GM12878 (cell line): ENCODE measurements at regions not wholly inside any gene's neighbourhood (a gene's known extent, or its start where the extent isn't known, plus 50 kb on each side); places are given as distances from the start of the nearest gene placed in this dataset.

Source experiments
- ATAC-seq: fragments of 200-7000 bp; cut with Tn5 transposase; 3 replicates; pipeline ENCODE4 v1.9.1; 2020; ENCODE audit warnings: mild to moderate bottlenecking, moderate library complexity
- BruUV-seq: library from RNA; stranded (reverse); fragments of 400-500 nt; replicated peaks from 2 replicates; lab custom pipeline; 2021; lab: Mats Ljungman, UMichigan
- CTCF ChIA-PET: fragments of 300-600 bp; sonication (Branson Sonifier 250); formaldehyde crosslinking; extraction: SDS; loops from one replicate; lab custom pipeline; 2021; ENCODE audit warnings: inconsistent platforms; lab: Yijun Ruan, JAX
- POLR2A ChIA-PET: fragments of 350-600 bp; formaldehyde crosslinking; extraction: SDS; loops from one replicate; lab custom pipeline; 2021; ENCODE audit warnings: inconsistent platforms; lab: Charles Lee
- RAD21 ChIA-PET: fragments of 300-600 bp; sonication (Branson Sonifier 250); formaldehyde crosslinking; loops from one replicate; lab custom pipeline; 2023; ENCODE audit warnings: antibody characterized with exemption; ENCODE audit not compliant: unreplicated experiment; lab: Charles Lee
- SMC1A ChIA-PET: fragments of 300-600 bp; sonication (Branson Sonifier 250); formaldehyde crosslinking; loops from one replicate; lab custom pipeline; 2023; ENCODE audit not compliant: unreplicated experiment, uncharacterized antibody; lab: Charles Lee
- DNase-seq: peaks from one replicate; pipeline ENCODE4 v3.0.0-alpha.2; 2011; ENCODE audit warnings: low read depth, low spot score
- FAIRE-seq: peaks from 3 replicates; lab custom pipeline; 2011; peaks lifted over from hg19 to GRCh38; lab: Jason Lieb, UNC
- H2AFZ ChIP-seq: 2 replicates; pipeline ENCODE4 v1.6.0; 2011; ENCODE audit warnings: low read depth, low read length, control low read depth; ENCODE audit not compliant: control insufficient read depth
- H3K27ac ChIP-seq: 2 replicates; pipeline ENCODE4 v1.5.1; 2011; ENCODE audit warnings: control low read depth; ENCODE audit not compliant: control insufficient read depth, insufficient read depth
- H3K27me3 ChIP-seq, 2 experiments: replicated peaks in 1 of 2; 2 replicates each; pipeline versions ENCODE4 v1.6.0 to v1.6.1; 2011; ENCODE audit warnings: low read length in 1 of 2; ENCODE audit not compliant: control insufficient read depth in 2 of 2, insufficient read depth in 2 of 2
- H3K36me3 ChIP-seq, 2 experiments: 2 replicates each; pipeline ENCODE4 v1.5.1; 2011; ENCODE audit warnings: low read length in 1 of 2; ENCODE audit not compliant: control insufficient read depth in 2 of 2, insufficient read depth in 2 of 2
- H3K4me1 ChIP-seq: 2 replicates; pipeline ENCODE4 v1.6.1; 2011; ENCODE audit warnings: mild to moderate bottlenecking, low read length, moderate library complexity, mixed read lengths; ENCODE audit not compliant: control insufficient read depth, insufficient read depth
- H3K4me2 ChIP-seq: 2 replicates; pipeline ENCODE4 v1.6.0; 2011; ENCODE audit warnings: control low read depth; ENCODE audit not compliant: control insufficient read depth, insufficient read depth
- H3K4me3 ChIP-seq: fragments of 200-600 bp; sonication (generic); 2 replicates; pipeline ENCODE4 v1.5.1; 2016
- H3K79me2 ChIP-seq: 2 replicates; pipeline ENCODE4 v1.6.0; 2011; ENCODE audit warnings: low read length; ENCODE audit not compliant: control insufficient read depth, insufficient read depth
- H3K9ac ChIP-seq: 2 replicates; pipeline ENCODE4 v1.8.0; 2011; ENCODE audit warnings: low read length, control low read depth, mixed read lengths; ENCODE audit not compliant: control insufficient read depth, insufficient read depth
- H3K9me3 ChIP-seq: replicated peaks from 3 replicates; pipeline ENCODE4 v1.5.1; 2011; ENCODE audit warnings: mild to moderate bottlenecking, low read length; ENCODE audit not compliant: control insufficient read depth, insufficient read depth
- H4K20me1 ChIP-seq: 2 replicates; pipeline ENCODE4 v1.6.0; 2011; ENCODE audit not compliant: control insufficient read depth, insufficient read depth
- ASH2L ChIP-seq: fragments of 300-600, 200-600 bp; sonication (generic); IDR thresholded peaks from 2 replicates; pipeline ENCODE4 v1.6.1; 2017; ENCODE audit warnings: low read depth, mild to moderate bottlenecking, borderline replicate concordance
- ELK1 ChIP-seq: IDR thresholded peaks from 2 replicates; pipeline ENCODE4 v1.6.1; 2012; ENCODE audit warnings: low read depth, low read length, improper control_type of control experiment
- FOXK2 ChIP-seq: fragments of 450-650 bp; IDR thresholded peaks from 2 replicates; pipeline ENCODE4 v1.6.1; 2017; ENCODE audit warnings: mild to moderate bottlenecking, moderate library complexity
- FOXM1 ChIP-seq: IDR thresholded peaks from 2 replicates; pipeline ENCODE4 v1.6.1; 2012; ENCODE audit warnings: low read depth, mild to moderate bottlenecking, inconsistent platforms, low read length, moderate library complexity
- IRF4 ChIP-seq: IDR thresholded peaks from 2 replicates; pipeline ENCODE4 v1.6.1; 2011; ENCODE audit warnings: low read depth, low read length
- KLF5 ChIP-seq: fragments of 450-650 bp; IDR thresholded peaks from 2 replicates; pipeline ENCODE4 v1.6.1; 2014; ENCODE audit warnings: mild to moderate bottlenecking; ENCODE audit not compliant: partially characterized antibody
- MEF2B ChIP-seq: fragments of 450-650 bp; IDR thresholded peaks from 2 replicates; pipeline ENCODE4 v1.6.1; 2018; ENCODE audit warnings: mild to moderate bottlenecking, moderate library complexity; ENCODE audit not compliant: partially characterized antibody, poor library complexity, severe bottlenecking
- NFYB ChIP-seq: IDR thresholded peaks from 2 replicates; pipeline ENCODE4 v1.6.1; 2011; ENCODE audit warnings: low read depth, mild to moderate bottlenecking, low read length, improper control_type of control experiment, moderate library complexity; ENCODE audit not compliant: insufficient read depth
- NR2C2 ChIP-seq: IDR thresholded peaks from 2 replicates; pipeline ENCODE4 v1.6.1; 2011; ENCODE audit warnings: borderline replicate concordance, low read depth; ENCODE audit not compliant: control insufficient read depth, insufficient read length
- PAX5 ChIP-seq: IDR thresholded peaks from 2 replicates; pipeline ENCODE4 v1.6.1; 2011; ENCODE audit warnings: low read depth, low read length, borderline replicate concordance
- RAD21 ChIP-seq: IDR thresholded peaks from 2 replicates; pipeline ENCODE4 v1.6.1; 2011; ENCODE audit warnings: mild to moderate bottlenecking, low read depth, low read length, moderate library complexity; ENCODE audit not compliant: insufficient read depth
- RAD51 ChIP-seq: fragments of 450-650 bp; IDR thresholded peaks from 2 replicates; pipeline ENCODE4 v1.6.1; 2016; ENCODE audit warnings: moderate library complexity, mild to moderate bottlenecking, inconsistent platforms
- RFX5 ChIP-seq: IDR thresholded peaks from 2 replicates; pipeline ENCODE4 v1.6.1; 2011; ENCODE audit warnings: low read depth, low read length, improper control_type of control experiment
- SMAD1 ChIP-seq: fragments of 450-650 bp; IDR thresholded peaks from 2 replicates; pipeline ENCODE4 v1.6.1; 2018; ENCODE audit warnings: mild to moderate bottlenecking, low read depth; ENCODE audit not compliant: partially characterized antibody
- SMC3 ChIP-seq: IDR thresholded peaks from 2 replicates; pipeline ENCODE4 v1.6.1; 2011; ENCODE audit warnings: low read length, improper control_type of control experiment, borderline replicate concordance
- SREBF1 ChIP-seq: IDR thresholded peaks from 2 replicates; pipeline ENCODE4 v1.6.1; 2012; ENCODE audit warnings: mild to moderate bottlenecking, low read length
- SUZ12 ChIP-seq: fragments of 200-600 bp; sonication (generic); IDR thresholded peaks from one replicate; pipeline ENCODE4 v1.6.1; 2018; ENCODE audit warnings: antibody characterized with exemption, mild to moderate bottlenecking; ENCODE audit not compliant: unreplicated experiment
- TCF3 ChIP-seq: IDR thresholded peaks from 2 replicates; pipeline ENCODE4 v1.6.1; 2012; ENCODE audit warnings: low read depth, mild to moderate bottlenecking, low read length, borderline replicate concordance; ENCODE audit not compliant: insufficient read depth
- TCF7 ChIP-seq: IDR thresholded peaks from 2 replicates; pipeline ENCODE4 v1.6.1; 2014; ENCODE audit warnings: antibody characterized with exemption, borderline replicate concordance
- ZBED1 ChIP-seq: IDR thresholded peaks from 2 replicates; pipeline ENCODE4 v1.6.1; 2016; ENCODE audit warnings: borderline replicate concordance
- ZNF217 ChIP-seq: fragments of 450-650 bp; IDR thresholded peaks from 2 replicates; pipeline ENCODE4 v1.6.1; 2017; ENCODE audit warnings: antibody characterized with exemption, mild to moderate bottlenecking
- ZNF274 ChIP-seq: IDR thresholded peaks from one replicate; pipeline ENCODE4 v1.8.0; 2011; ENCODE audit not compliant: insufficient read length, insufficient read depth
- WGBS: methylation state at CpG from one replicate; pipeline ENCODE4 v1.1.6; 2016; ENCODE audit warnings: low lambda C conversion rate; ENCODE audit not compliant: insufficient replicate concordance, insufficient coverage; ENCODE audit errors: missing lambda C conversion rate; 5-methylcytosine and 5-hydroxymethylcytosine counted together
- in situ Hi-C: fragments of 300-500 bp; cut with MboI; formaldehyde crosslinking; loops from 9 replicates; pipeline ENCODE4 v1.14.3; 2018; ENCODE audit warnings: mixed read lengths
- intact Hi-C: fragments of 100-400 bp; cut with micrococcal nuclease; formaldehyde crosslinking; loops from one replicate; pipeline ENCODE4 v1.14.2; 2022; ENCODE audit not compliant: unreplicated experiment

- no peaks in the 10 kb centered on the region for H3K36me3 ChIP-seq
- TF ChIP-seq ELK1 (no peak), KLF5 (no peak), MEF2B (no peak), IRF4 (no peak), SUZ12 (no peak)
- POLR2A ChIA-PET: no interaction called here
- no peak overlapping the region for H3K9ac ChIP-seq
- no TSS peak for BruUV-seq
- H3K27me3 ChIP-seq: no peaks in the 10 kb centered on the region
- FAIRE-seq (no peak), DNase-seq (no peak), ATAC-seq (no peak)
- H3K4me3 ChIP-seq: no peak overlapping the region
- intact Hi-C loops (no loop called here), in situ Hi-C loops (no loop called here)
- SMC1A ChIA-PET: interaction anchor here (1.3 to 1.9 kb wide), 2 partner anchors 11 to 23 kb away, joined by 5 to 7 read pairs; no protein-coding TSS in a partner anchor
- H3K4me1 ChIP-seq: no peaks in the 10 kb centered on the region
- CTCF ChIA-PET: no interaction called here
- H3K79me2 ChIP-seq: no peaks in the 10 kb centered on the region
- H4K20me1 ChIP-seq: no peaks in the 10 kb centered on the region
- no peak overlapping the region for H2AFZ ChIP-seq
- H3K27ac ChIP-seq: no peak overlapping the region
- no peaks in the 10 kb centered on the region for H3K9me3 ChIP-seq
- H3K4me2 ChIP-seq: no peak overlapping the region
- 6% methylated on average over 5 of the region's 5 CpGs for WGBS
- RAD21 ChIA-PET: no interaction called here
Observed at GRCh38 chr2:6657136-6657535, 208.6 kb downstream of the CMPK2 start.

DNA sequence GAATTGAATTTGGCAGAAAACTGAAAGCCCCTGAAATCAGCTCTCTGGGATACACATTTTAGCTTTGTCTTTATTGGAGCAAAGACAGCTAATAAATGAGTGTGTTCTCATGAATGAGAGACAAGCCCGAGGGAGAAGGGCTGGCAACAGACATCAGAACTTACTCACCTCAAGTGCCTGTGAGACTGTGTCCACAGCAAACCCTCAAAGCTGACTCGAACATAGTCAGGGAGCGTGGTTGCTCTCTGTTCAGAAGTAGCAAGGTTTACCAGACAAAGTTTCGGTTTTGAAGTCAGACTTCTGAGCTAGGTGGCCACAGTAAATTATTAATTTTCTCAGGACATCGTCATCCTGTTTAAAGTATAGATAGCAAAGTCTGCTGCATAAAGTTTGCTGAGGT, 207.9 kb downstream of the CMPK2 start:
- Histone ChIP-seq H3K9me3 (no peaks in the 10 kb centered on the region), H4K20me1 (no peaks in the 10 kb centered on the region), H3K4me1 (no peaks in the 10 kb centered on the region), H3K9ac (no peak overlapping the region), H3K4me2 (no peak overlapping the region), H3K27ac (no peak overlapping the region), H3K79me2 (no peaks in the 10 kb centered on the region), H3K36me3 (no peaks in the 10 kb centered on the region), H3K4me3 (no peak overlapping the region), H2AFZ (no peak overlapping the region), H3K27me3 (no peaks in the 10 kb centered on the region)
- intact Hi-C loops (no loop called here), in situ Hi-C loops (no loop called here)
- FAIRE-seq (no peak), ATAC-seq (peak; percentile 70), DNase-seq (no peak)
- SMC1A ChIA-PET: no interaction called here
- BruUV-seq: no TSS peak
- CTCF ChIA-PET: no interaction called here
- POLR2A ChIA-PET: no interaction called here
- RAD21 ChIA-PET: no interaction called here
- 0% methylated on average over 5 of the region's 5 CpGs for whole genome bisulfite sequencing
- no peak for TF ChIP-seq RAD51
- TF ChIP-seq RAD21: no peak
- no peak for TF ChIP-seq SMAD1
- TF ChIP-seq SREBF1: no peak
- TF ChIP-seq NR2C2: no peak
- no peak for TF ChIP-seq RFX5
- TF ChIP-seq SMC3: no peak
- no peak for TF ChIP-seq NFYB
- no peak for TF ChIP-seq PAX5
- TF ChIP-seq ASH2L: no peak
- TF ChIP-seq TCF3: no peak
- no peak for TF ChIP-seq ZBED1
- TF ChIP-seq FOXM1: no peak
- no peak for TF ChIP-seq FOXK2
- TF ChIP-seq ZNF217: no peak
- no peak for TF ChIP-seq TCF7
- no peak for TF ChIP-seq ZNF274
